Thyroid gland (tissue), 4 donors: ENCODE measurements at regions not wholly inside any gene's neighbourhood (a gene's known extent, or its start where the extent isn't known, plus 50 kb on each side); places are given as distances from the start of the nearest gene placed in this dataset.

Experiments used
- POLR2A ChIP-seq, 2 donors: fragments of 450-650 bp; IDR thresholded peaks; one replicate each; pipeline ENCODE4 v1.6.1; 2017; ENCODE audit warnings: antibody characterized with exemption in 2 of 2, mild to moderate bottlenecking in 2 of 2, moderate library complexity in 1 of 2
- TF ChIP-seq, protein P1 (sequence below), 6 experiments: fragments of 200-600 bp in 3 of 6; fragments of 450-650 bp in 3 of 6; sonication (generic) in 3 of 6; IDR thresholded peaks; one replicate each; pipeline ENCODE4 v1.5.1; 2016 to 2019; ENCODE audit warnings: antibody characterized with exemption in 6 of 6, mild to moderate bottlenecking in 2 of 6, inconsistent platforms in 1 of 6, moderate library complexity in 1 of 6

DNA sequence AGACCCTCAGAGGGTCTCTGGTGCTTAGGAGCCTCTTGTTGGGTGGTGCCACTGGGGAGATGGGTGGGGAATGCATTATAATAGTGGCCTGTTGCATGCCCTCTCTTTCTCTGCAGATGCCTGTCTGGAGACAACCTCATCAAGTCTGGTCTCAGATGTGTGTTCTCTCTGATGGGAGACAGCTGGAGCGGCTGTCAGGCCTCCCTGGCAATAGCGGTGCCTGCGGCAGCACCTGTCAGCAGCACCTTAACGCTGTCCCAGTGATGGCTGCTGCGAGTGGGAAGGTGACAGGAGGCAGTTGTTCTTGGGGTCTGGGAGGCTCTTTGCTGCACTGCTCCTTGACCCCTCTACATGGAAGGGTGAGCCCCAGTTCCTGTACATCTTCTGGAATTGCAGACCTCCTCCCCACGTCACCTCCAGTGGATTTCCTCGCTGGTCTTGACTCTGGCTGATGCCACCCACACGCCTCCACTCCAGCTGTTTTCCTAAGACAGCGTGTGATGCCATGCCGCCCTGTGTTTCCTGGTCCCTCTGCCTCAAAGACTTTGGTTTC is 63.3 kb upstream of the BLCAP start:
- TF ChIP-seq, protein P1, sequence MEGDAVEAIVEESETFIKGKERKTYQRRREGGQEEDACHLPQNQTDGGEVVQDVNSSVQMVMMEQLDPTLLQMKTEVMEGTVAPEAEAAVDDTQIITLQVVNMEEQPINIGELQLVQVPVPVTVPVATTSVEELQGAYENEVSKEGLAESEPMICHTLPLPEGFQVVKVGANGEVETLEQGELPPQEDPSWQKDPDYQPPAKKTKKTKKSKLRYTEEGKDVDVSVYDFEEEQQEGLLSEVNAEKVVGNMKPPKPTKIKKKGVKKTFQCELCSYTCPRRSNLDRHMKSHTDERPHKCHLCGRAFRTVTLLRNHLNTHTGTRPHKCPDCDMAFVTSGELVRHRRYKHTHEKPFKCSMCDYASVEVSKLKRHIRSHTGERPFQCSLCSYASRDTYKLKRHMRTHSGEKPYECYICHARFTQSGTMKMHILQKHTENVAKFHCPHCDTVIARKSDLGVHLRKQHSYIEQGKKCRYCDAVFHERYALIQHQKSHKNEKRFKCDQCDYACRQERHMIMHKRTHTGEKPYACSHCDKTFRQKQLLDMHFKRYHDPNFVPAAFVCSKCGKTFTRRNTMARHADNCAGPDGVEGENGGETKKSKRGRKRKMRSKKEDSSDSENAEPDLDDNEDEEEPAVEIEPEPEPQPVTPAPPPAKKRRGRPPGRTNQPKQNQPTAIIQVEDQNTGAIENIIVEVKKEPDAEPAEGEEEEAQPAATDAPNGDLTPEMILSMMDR (IDR thresholded peaks at IDR 0.05) = no peak
- TF ChIP-seq POLR2A (IDR thresholded peaks at IDR 0.05) = no peak
